SU-DHL-6 (cell line): ENCODE measurements at regions not wholly inside any gene's neighbourhood (a gene's known extent, or its start where the extent isn't known, plus 50 kb on each side); places are given as distances from the start of the nearest gene placed in this dataset.

Experiments used
- H2AFZ ChIP-seq: fragments of 200-600 bp; sonication (generic); 2 replicates; pipeline ENCODE4 v1.6.1; 2014; ENCODE audit warnings: low read depth, mild to moderate bottlenecking, moderate library complexity, mixed read lengths, antibody characterized with exemption, low read length; ENCODE audit not compliant: severe bottlenecking
- H3F3A ChIP-seq: fragments of 200-600 bp; shearing (Covaris generic); 2 replicates; pipeline ENCODE4 v1.6.0; 2016; ENCODE audit warnings: antibody characterized with exemption, mild to moderate bottlenecking; ENCODE audit not compliant: insufficient read depth
- H3K27ac ChIP-seq: fragments of 200-600 bp; sonication (generic); 2 replicates; pipeline ENCODE4 v1.5.1; 2016; ENCODE audit warnings: low read depth, mild to moderate bottlenecking, low read length, moderate library complexity, mixed read lengths
- H3K27me3 ChIP-seq: fragments of 200-600 bp; sonication (generic), shearing (Covaris generic); 2 replicates; pipeline ENCODE4 v1.6.0; 2014; ENCODE audit warnings: mild to moderate bottlenecking, low read length
- H3K36me3 ChIP-seq: fragments of 200-600 bp; sonication (generic); 2 replicates; pipeline ENCODE4 v1.6.1; 2014; ENCODE audit warnings: mild to moderate bottlenecking, low read length, mixed read lengths
- H3K4me2 ChIP-seq: fragments of 300-600, 200-600 bp; shearing (Covaris generic), sonication (generic); 2 replicates; pipeline ENCODE4 v1.6.0; 2014; ENCODE audit warnings: low read length, low read depth, mild to moderate bottlenecking; ENCODE audit not compliant: poor library complexity, severe bottlenecking
- H3K4me3 ChIP-seq: fragments of 200-600 bp; sonication (generic); 2 replicates; pipeline ENCODE4 v1.5.1; 2014; ENCODE audit warnings: antibody characterized with exemption, low read length, mild to moderate bottlenecking, mixed read lengths; ENCODE audit not compliant: insufficient read depth, poor library complexity, severe bottlenecking
- H3K79me2 ChIP-seq: fragments of 200-600 bp; sonication (generic); 2 replicates; pipeline ENCODE4 v1.6.1; 2014; ENCODE audit warnings: mild to moderate bottlenecking, low read length, moderate library complexity; ENCODE audit not compliant: insufficient read depth
- H3K9ac ChIP-seq: fragments of 200-600 bp; sonication (generic); 2 replicates; pipeline ENCODE4 v1.7.0; 2014; ENCODE audit warnings: mild to moderate bottlenecking, low read length
- H3K9me2 ChIP-seq: fragments of 200-600 bp; sonication (generic); replicated peaks from 2 replicates; pipeline ENCODE4 v1.6.1; 2014; ENCODE audit warnings: low read length; ENCODE audit not compliant: insufficient read depth
- H3K9me3 ChIP-seq: fragments of 200-600 bp; sonication (generic); 2 replicates; pipeline ENCODE4 v1.6.1; 2014; ENCODE audit warnings: low read length, mixed read lengths; ENCODE audit not compliant: insufficient read depth
- H4K20me1 ChIP-seq: fragments of 200-600 bp; sonication (generic); 2 replicates; pipeline ENCODE4 v1.6.1; 2014; ENCODE audit warnings: low read depth, mild to moderate bottlenecking, antibody characterized with exemption, low read length, moderate library complexity, mixed read lengths
- CTCF ChIP-seq: fragments of 200-600 bp; sonication (generic); IDR thresholded peaks from one replicate; pipeline ENCODE4 v1.5.1; 2017; ENCODE audit warnings: antibody characterized with exemption, mild to moderate bottlenecking, low read length, moderate library complexity; ENCODE audit not compliant: insufficient read depth, poor library complexity, severe bottlenecking
- EZH2phosphoT487 ChIP-seq: fragments of 200-600 bp; sonication (generic), shearing (Covaris generic); conservative IDR thresholded peaks from 2 replicates; pipeline ENCODE4 v1.6.1; 2018; ENCODE audit warnings: mild to moderate bottlenecking, antibody characterized with exemption, low read length, moderate library complexity, mixed read lengths

- no peak for TF ChIP-seq EZH2phosphoT487
- no peak for TF ChIP-seq CTCF
Measured at GRCh38 chr1:59137968-59138367, 158.9 kb upstream of the FGGY start.

GRCh38 chr1:59138402-59138801, 158.5 kb upstream of the FGGY start:
- H3K4me3 ChIP-seq = no peak overlapping the region
- H3K4me2 ChIP-seq = no peak overlapping the region
- H3K36me3 ChIP-seq = no peaks in the 10 kb centered on the region
- H3K27ac ChIP-seq = no peak overlapping the region
- no peak overlapping the region for H3K9ac ChIP-seq
- no peaks in the 10 kb centered on the region for H3K79me2 ChIP-seq
- no peaks in the 10 kb centered on the region for H3K9me3 ChIP-seq
- TF ChIP-seq EZH2phosphoT487 (no peak), CTCF (no peak)
- no peaks in the 10 kb centered on the region for H4K20me1 ChIP-seq
- no peaks in the 10 kb centered on the region for H3K9me2 ChIP-seq
- no peak overlapping the region for H2AFZ ChIP-seq
- H3K27me3 ChIP-seq = no peaks in the 10 kb centered on the region
- no peaks in the 10 kb centered on the region for H3F3A ChIP-seq

More at GRCh38 chr1:59137968-59138367, 158.9 kb upstream of the FGGY start:
- no peak overlapping the region for H3K4me3 ChIP-seq
- no peak overlapping the region for H2AFZ ChIP-seq
- no peaks in the 10 kb centered on the region for H3K27me3 ChIP-seq
- H3K9ac ChIP-seq = no peak overlapping the region
- H3K9me3 ChIP-seq = no peaks in the 10 kb centered on the region
- H3K27ac ChIP-seq = no peak overlapping the region
- H3K4me2 ChIP-seq = no peak overlapping the region
- H3K9me2 ChIP-seq = no peaks in the 10 kb centered on the region
- H3F3A ChIP-seq = no peaks in the 10 kb centered on the region
- no peaks in the 10 kb centered on the region for H4K20me1 ChIP-seq
- no peaks in the 10 kb centered on the region for H3K79me2 ChIP-seq
- H3K36me3 ChIP-seq = no peaks in the 10 kb centered on the region

GRCh38 chr1:59139396-59139795, 157.5 kb upstream of the FGGY start:
- no peaks in the 10 kb centered on the region for H3K9me3 ChIP-seq
- no peaks in the 10 kb centered on the region for H3K27me3 ChIP-seq
- H3K4me2 ChIP-seq = no peak overlapping the region
- no peak overlapping the region for H3K9ac ChIP-seq
- H3F3A ChIP-seq = no peaks in the 10 kb centered on the region
- H3K36me3 ChIP-seq = no peaks in the 10 kb centered on the region
- no peak overlapping the region for H2AFZ ChIP-seq
- TF ChIP-seq CTCF (no peak), EZH2phosphoT487 (no peak)
- H3K9me2 ChIP-seq = no peaks in the 10 kb centered on the region
- no peaks in the 10 kb centered on the region for H3K79me2 ChIP-seq
- H3K27ac ChIP-seq = no peak overlapping the region
- H3K4me3 ChIP-seq = no peak overlapping the region
- no peaks in the 10 kb centered on the region for H4K20me1 ChIP-seq
